ENCODE measurements at regions not wholly inside any gene's neighbourhood (a gene's known extent, or its start where the extent isn't known, plus 50 kb on each side); places are given as distances from the start of the nearest gene placed in this dataset.

- no peak for TF ChIP-seq POLR2AphosphoS5 (IDR thresholded peaks at IDR 0.05; ENCODE audit: low read depth, low read length)
- no peak for TF ChIP-seq CTCF (IDR thresholded peaks at IDR 0.05)
- no peak for TF ChIP-seq TCF7L2 (IDR thresholded peaks at IDR 0.05; ENCODE audit: low read depth, low read length)
These were observed 80.8 kb upstream of the JUN start for GRCh38 chr1:58864654-58865053.
